Stimulated activated CD8-positive, alpha-beta memory T cell treated with anti-CD3 and anti-CD28 coated beads, Interleukin-2, amount 100 ng/mL, for 1 hour (primary cell): ENCODE measurements at regions not wholly inside any gene's neighbourhood (a gene's known extent, or its start where the extent isn't known, plus 50 kb on each side); places are given as distances from the start of the nearest gene placed in this dataset.
"Not testable (repeated sequence)": the region's sequence is repeated elsewhere in the genome, so short reads cannot be mapped to it uniquely, and the experiment has no call there.

ENCODE experiments used
- DNase-seq, 2 donors: peaks; one replicate each; pipeline ENCODE4 v3.0.0-alpha.2; 2020; ENCODE audit warnings: low read depth in 2 of 2

- no peak for DNase-seq
These were observed 239.1 kb downstream of the THBS2 start for GRCh38 chr6:169014211-169015197.

DNA sequence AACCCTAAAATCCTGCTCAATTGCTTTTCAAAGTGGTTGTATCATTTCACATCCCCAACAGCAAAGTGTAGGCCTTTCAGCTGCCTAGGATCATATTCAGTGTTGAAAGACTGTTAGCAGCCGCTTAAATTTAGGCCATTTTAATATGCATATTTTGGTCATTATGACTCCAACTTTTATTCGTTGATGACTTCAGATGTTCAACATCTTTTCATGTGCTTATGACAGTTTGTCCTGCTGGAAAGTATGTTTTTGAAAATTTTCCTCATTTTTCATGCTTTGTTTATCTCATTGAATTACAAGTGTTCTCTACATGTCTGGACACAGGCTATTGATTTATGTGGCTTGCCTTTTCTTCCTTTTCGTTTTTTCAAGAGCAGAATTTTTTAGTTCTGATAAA is 244.0 kb downstream of the THBS2 start:
- no peak for DNase-seq

GRCh38 chr6:169008641-169009257 is 244.9 kb downstream of the THBS2 start:
- DNase-seq = no peak

DNA sequence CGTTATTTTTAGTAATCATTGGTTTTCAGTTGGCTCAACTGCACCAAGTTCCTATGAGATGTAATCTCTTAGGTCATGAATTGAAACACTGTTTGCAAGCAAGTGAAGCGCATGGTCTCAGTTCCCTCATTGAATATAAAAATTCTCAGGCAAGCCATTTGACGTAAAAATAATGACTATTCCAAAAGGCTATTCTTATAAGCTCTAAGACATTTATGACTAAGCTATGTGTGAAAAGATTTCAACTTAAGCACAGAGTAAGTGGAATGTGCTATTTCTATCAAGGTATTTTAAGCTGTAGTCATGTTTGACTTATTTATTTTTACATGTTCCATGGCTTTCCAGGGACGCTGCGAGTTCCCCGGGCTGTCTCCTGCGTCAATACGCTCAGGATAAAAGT is 248.5 kb downstream of the THBS2 start:
- no peak for DNase-seq

- no peak for DNase-seq
These were observed 253.6 kb downstream of the THBS2 start for GRCh38 chr6:169000022-169000421.

- DNase-seq = no peak
These were observed 254.3 kb downstream of the THBS2 start for GRCh38 chr6:168999392-168999791.

GRCh38 chr6:168996356-168996625 is 257.4 kb downstream of the THBS2 start:
- no peak for DNase-seq

- DNase-seq = no peak
These were observed 257.9 kb downstream of the THBS2 start for GRCh38 chr6:168995526-168996355.

DNA sequence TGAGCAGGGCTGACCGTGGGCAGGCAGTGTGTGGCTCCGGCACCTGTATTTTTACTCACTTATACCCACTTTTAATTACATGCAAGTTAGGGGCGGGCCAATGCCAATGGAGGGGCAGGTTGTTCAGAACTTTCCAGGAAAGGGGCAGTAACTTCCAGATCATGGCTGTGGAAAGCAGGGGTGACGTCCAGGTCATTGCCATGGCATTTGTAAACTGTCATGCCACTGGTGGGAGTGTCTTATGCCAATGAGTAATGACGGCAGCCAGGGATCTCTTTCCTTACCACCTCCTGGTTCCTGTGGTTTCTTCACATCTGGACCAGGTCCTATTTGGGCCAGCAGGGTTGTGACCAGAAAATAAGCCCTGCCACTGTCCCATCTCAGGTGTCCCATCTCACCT is 258.7 kb downstream of the THBS2 start:
- DNase-seq = no peak

DNA sequence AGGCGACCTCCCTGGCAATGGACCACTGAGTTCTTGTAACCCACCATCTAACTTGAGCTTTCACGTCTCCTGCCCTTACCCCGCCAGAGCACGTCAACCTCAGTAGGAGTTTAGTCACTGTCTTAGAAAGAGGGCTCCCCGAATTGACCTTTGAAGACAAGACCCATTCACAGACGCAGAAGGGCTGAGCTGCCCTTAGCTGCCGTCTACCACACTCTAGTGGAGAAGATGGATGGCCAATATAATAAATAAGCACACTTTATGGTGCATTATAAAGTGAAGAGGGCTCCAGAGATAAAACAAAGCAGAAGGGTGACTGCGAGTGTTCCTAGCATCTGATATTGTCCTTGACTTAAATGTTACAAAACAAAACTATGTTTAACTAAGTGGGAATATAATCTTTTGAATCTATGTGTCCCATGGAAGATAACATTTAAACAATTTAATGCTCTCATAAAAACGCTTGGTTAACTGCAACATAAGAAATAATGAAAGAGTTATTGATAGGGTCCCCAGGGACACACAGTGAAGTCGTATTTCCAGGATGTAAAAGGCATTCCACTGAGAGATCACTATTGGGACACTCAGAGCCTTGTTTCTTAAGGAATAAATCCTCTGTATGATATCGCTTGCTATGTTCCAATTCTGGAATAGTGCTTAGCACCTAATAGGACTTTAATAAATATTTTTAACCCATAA is 261.1 kb downstream of the THBS2 start:
- no peak for DNase-seq

- DNase-seq = not testable (repeated sequence)
These were observed 262.0 kb downstream of the THBS2 start for GRCh38 chr6:168991695-168992094.

GRCh38 chr6:168990019-168990751 is 263.5 kb downstream of the THBS2 start:
- no peak for DNase-seq

GRCh38 chr6:168989421-168989820 is 264.2 kb downstream of the THBS2 start:
- no peak for DNase-seq

- no peak for DNase-seq
These were observed 264.8 kb downstream of the THBS2 start for GRCh38 chr6:168988801-168989200.

DNA sequence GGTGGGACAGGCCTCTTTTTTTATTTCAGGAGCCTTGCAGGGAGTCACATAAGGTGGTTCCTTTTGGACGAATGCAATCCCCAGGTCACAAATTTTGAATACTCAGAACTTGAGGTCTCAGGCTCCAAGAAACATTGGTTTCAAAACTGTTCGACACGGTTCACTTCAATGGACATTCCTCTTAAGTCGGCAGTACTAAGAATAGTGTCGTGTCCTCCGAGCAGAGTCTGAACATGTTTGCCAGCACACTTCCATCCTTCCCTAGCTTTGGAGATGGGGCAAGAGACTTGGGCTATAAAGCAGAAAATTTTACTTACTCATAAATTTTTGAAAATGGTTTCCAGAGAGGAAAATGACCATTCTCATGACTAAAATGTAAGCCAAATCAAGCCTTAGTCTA is 265.4 kb downstream of the THBS2 start:
- DNase-seq = no peak

DNA sequence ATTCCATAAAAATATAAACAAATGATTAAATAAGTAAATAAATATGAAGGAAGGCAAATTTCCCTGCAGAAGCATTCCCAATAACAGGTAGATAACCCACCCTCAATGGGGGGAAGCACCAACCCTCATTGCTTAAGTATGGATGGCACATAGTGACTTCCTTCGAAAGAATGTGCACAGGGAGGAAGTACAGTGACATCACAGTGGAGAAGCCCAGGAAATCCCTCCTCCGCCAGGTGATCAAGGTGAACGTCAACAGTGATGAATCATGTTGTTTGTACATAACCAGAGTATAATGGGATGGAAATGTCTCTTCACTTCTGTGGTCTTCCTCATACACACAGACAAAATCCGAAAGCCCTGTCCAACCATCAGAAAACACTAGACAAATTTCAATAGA is 267.9 kb downstream of the THBS2 start:
- DNase-seq = no peak

DNA sequence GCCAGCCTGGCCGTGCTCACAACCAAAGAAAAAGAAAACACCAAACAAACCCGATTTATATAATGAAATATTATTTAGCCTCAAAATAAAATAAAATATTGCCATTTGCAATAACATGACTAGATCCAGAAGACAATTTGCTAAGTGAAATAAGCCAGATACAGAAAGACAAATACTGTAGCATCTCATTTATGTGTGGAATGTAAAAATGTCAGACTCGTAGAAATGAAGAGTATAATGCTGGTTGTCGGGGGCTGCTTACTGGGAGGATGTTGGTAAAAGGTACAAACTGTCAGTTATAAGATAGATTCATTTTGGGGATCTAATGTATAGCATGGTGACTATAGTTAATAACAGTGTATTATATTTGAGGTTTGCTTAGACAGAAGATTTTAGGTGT is 269.7 kb downstream of the THBS2 start:
- no peak for DNase-seq

DNA sequence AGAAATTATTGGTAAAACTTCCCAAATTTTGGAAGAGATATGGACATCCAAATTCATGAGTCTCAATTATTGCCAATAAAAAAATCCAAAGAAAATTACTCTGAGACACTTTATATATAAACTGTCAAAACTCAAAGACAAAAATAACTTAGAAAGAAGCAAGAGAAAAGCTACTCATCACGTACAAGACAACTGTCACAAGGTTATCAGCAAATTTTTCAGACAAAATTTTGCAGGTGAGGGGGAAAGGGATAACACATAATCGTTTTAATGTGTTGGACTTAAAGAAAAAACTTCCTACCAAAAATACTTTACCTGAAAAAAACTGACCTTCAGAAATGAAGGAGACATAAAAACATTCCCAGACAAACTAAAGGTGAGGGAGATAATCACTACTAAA is 272.5 kb downstream of the THBS2 start:
- no peak for DNase-seq

DNA sequence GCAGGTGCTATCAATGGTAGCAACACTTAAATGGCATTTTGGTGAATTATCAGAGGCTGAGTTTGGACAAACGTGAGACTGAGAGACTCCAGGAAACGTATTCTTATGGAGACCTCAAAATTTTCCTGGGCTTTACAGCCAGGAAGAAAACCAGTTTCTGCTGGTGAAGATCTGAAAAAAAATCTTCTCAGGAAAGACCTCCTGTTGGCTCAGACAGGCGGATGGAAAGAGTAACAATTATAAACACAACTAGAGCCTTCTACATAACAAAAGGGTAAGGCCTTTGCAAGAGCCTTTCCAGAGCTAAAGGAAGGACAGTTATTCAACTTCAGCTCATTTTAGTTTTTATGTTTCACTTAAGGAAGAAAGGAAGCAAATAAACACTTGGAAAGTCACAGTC is 274.4 kb downstream of the THBS2 start:
- DNase-seq = no peak

- DNase-seq = no peak
These were observed 281.5 kb downstream of the THBS2 start for GRCh38 chr6:168972128-168972527.

- no peak for DNase-seq
These were observed 282.1 kb downstream of the THBS2 start for GRCh38 chr6:168971549-168971948.
